K562 (cell line): ENCODE measurements at regions not wholly inside any gene's neighbourhood (a gene's known extent, or its start where the extent isn't known, plus 50 kb on each side); places are given as distances from the start of the nearest gene placed in this dataset.

Experiments
- ATAC-seq: fragments of 200-7000 bp; cut with Tn5 transposase; 3 replicates; pipeline ENCODE4 v1.9.1; 2020; ENCODE audit warnings: moderate library complexity
- BruUV-seq: library from RNA; stranded (reverse); fragments of 400-500 nt; replicated peaks from 2 replicates; lab custom pipeline; 2021; lab: Mats Ljungman, UMichigan
- CTCF ChIA-PET: fragments of 300-600 bp; formaldehyde crosslinking; extraction: SDS; loops from one replicate; lab custom pipeline; 2021; ENCODE audit warnings: low intra/inter-chr PET ratio; lab: Yijun Ruan, JAX
- POLR2A ChIA-PET: fragments of 300-600, 350-650 bp; sonication (Branson Sonifier 250); formaldehyde crosslinking; extraction: SDS; loops from one replicate; lab custom pipeline; 2021; ENCODE audit warnings: antibody characterized with exemption, inconsistent platforms; lab: Yijun Ruan, JAX
- DNase-seq, 4 experiments: peaks; one replicate each; pipeline versions ENCODE4 v3.0.0 to v3.0.0-alpha.2; 2011 to 2018; ENCODE audit warnings: low spot score in 3 of 4, mixed read lengths in 3 of 4; ENCODE audit errors: extremely low read depth in 1 of 4
- FAIRE-seq: peaks from 2 replicates; lab custom pipeline; 2011; peaks lifted over from hg19 to GRCh38; lab: Jason Lieb, UNC
- H2AFZ ChIP-seq: 2 replicates; pipeline ENCODE4 v1.6.0; 2011; ENCODE audit warnings: low read depth, low read length, control low read depth, inconsistent platforms
- H3K27ac ChIP-seq: fragments of 200-600 bp; 3 replicates; pipeline ENCODE4 v1.8.0; 2011; ENCODE audit warnings: low read depth, mild to moderate bottlenecking, control low read depth, inconsistent platforms, low read length, moderate library complexity, mixed read lengths; ENCODE audit errors: extremely low read depth
- H3K27me3 ChIP-seq, 2 experiments: fragments of 300-600 bp in 1 of 2; 2 replicates in 1 of 2; 3 replicates in 1 of 2; pipeline versions ENCODE4 v1.6.0 to v1.8.0; 2011; ENCODE audit warnings: inconsistent platforms in 2 of 2, low read length in 2 of 2, mild to moderate bottlenecking in 1 of 2, mixed read lengths in 1 of 2, moderate library complexity in 1 of 2; ENCODE audit not compliant: control insufficient read depth in 2 of 2, insufficient read depth in 2 of 2
- H3K36me3 ChIP-seq: fragments of 300-600 bp; 3 replicates; pipeline ENCODE4 v1.8.0; 2011; ENCODE audit warnings: mild to moderate bottlenecking, low read length, inconsistent platforms; ENCODE audit not compliant: control insufficient read depth, insufficient read depth
- H3K4me1 ChIP-seq, 2 experiments: fragments of 200-600 bp in 1 of 2; replicated peaks in 1 of 2; 2 replicates in 1 of 2; 3 replicates in 1 of 2; pipeline versions ENCODE4 v1.5.1 to v1.8.0; 2011; ENCODE audit warnings: inconsistent platforms in 2 of 2, low read length in 2 of 2, mild to moderate bottlenecking in 1 of 2, mixed read lengths in 1 of 2, moderate library complexity in 1 of 2; ENCODE audit not compliant: control insufficient read depth in 2 of 2, insufficient read depth in 2 of 2
- H3K4me2 ChIP-seq: 2 replicates; pipeline ENCODE4 v1.6.1; 2011; ENCODE audit warnings: low read length, control low read depth, inconsistent platforms, mixed read lengths; ENCODE audit not compliant: insufficient read depth
- H3K4me3 ChIP-seq: fragments of 200-600 bp; sonication (generic), shearing (Covaris generic); 2 replicates; pipeline ENCODE4 v1.5.1; 2016; ENCODE audit warnings: control low read depth, inconsistent platforms
- H3K79me2 ChIP-seq: fragments of 200-600 bp; 3 replicates; pipeline ENCODE4 v1.8.0; 2011; ENCODE audit warnings: low read length, inconsistent platforms; ENCODE audit not compliant: control insufficient read depth, insufficient read depth
- H3K9ac ChIP-seq, 2 experiments: 2 replicates each; pipeline versions ENCODE4 v1.6.0 to v1.6.1; 2011; ENCODE audit warnings: low read depth in 2 of 2, low read length in 2 of 2, control low read depth in 1 of 2, inconsistent platforms in 1 of 2, mild to moderate bottlenecking in 1 of 2, mixed read lengths in 1 of 2; ENCODE audit not compliant: insufficient read depth in 1 of 2
- H3K9me1 ChIP-seq: one replicate; pipeline ENCODE4 v1.6.0; 2011; ENCODE audit warnings: inconsistent platforms, mild to moderate bottlenecking, low read length, moderate library complexity; ENCODE audit not compliant: control insufficient read depth, insufficient read depth
- H3K9me3 ChIP-seq: replicated peaks from 2 replicates; pipeline ENCODE4 v1.5.1; 2011; ENCODE audit warnings: low read depth, low read length, inconsistent platforms; ENCODE audit not compliant: control insufficient read depth, insufficient read depth
- H4K20me1 ChIP-seq: replicated peaks from 2 replicates; pipeline ENCODE4 v1.6.1; 2011; ENCODE audit warnings: low read length, inconsistent platforms, mixed read lengths; ENCODE audit not compliant: control insufficient read depth, insufficient read depth
- ILK ChIP-seq: fragments of 450-650 bp; IDR thresholded peaks from 2 replicates; pipeline ENCODE4 v1.6.1; 2016; ENCODE audit warnings: missing genetic modification characterization, low read depth, mild to moderate bottlenecking, missing compliant biosample characterization, moderate library complexity, borderline replicate concordance
- MIER1 ChIP-seq: fragments of 450-650 bp; IDR thresholded peaks from 2 replicates; pipeline ENCODE4 v1.6.1; 2016; ENCODE audit warnings: antibody characterized with exemption, mild to moderate bottlenecking, low read depth
- NELFE ChIP-seq: IDR thresholded peaks from 2 replicates; pipeline ENCODE4 v1.6.1; 2011; ENCODE audit warnings: mild to moderate bottlenecking; ENCODE audit not compliant: insufficient read depth, insufficient read length
- RHOXF2B ChIP-seq: fragments of 250-450 bp; sonication (Bioruptor Pico); conservative IDR thresholded peaks from 2 replicates; pipeline ENCODE4 v1.5.1; 2021
- RUNX1 ChIP-seq: sonication (generic); IDR thresholded peaks from 2 replicates; pipeline ENCODE4 v1.6.1; 2016; ENCODE audit warnings: antibody characterized with exemption, low read depth
- ZBTB8A ChIP-seq: fragments of 450-650 bp; IDR thresholded peaks from 2 replicates; pipeline ENCODE4 v1.6.1; 2018; ENCODE audit warnings: mild to moderate bottlenecking, moderate library complexity; ENCODE audit not compliant: partially characterized antibody
- ZNF444 ChIP-seq: fragments of 250-450 bp; sonication (Bioruptor Pico); IDR thresholded peaks from 2 replicates; pipeline ENCODE4 v1.4.0; 2020; ENCODE audit warnings: mild to moderate bottlenecking, moderate library complexity
- in situ Hi-C: fragments of 300-500 bp; cut with MboI; formaldehyde crosslinking; loops from 4 replicates; pipeline ENCODE4 v1.15.0; 2018; ENCODE audit warnings: inconsistent platforms, mixed read lengths
- intact Hi-C: fragments of 100-400 bp; cut with micrococcal nuclease; formaldehyde crosslinking; loops from 2 replicates; pipeline ENCODE4 v1.14.2; 2022
- TF ChIP-seq, protein P1 (sequence below): fragments of 450-650 bp; IDR thresholded peaks from 2 replicates; pipeline ENCODE4 v1.6.1; 2017; ENCODE audit warnings: antibody characterized with exemption, mild to moderate bottlenecking
- TF ChIP-seq, protein P2 (sequence below): fragments of 450-650 bp; IDR thresholded peaks from 2 replicates; pipeline ENCODE4 v1.7.1; 2018; ENCODE audit warnings: mild to moderate bottlenecking, low read depth; ENCODE audit not compliant: partially characterized antibody

DNA sequence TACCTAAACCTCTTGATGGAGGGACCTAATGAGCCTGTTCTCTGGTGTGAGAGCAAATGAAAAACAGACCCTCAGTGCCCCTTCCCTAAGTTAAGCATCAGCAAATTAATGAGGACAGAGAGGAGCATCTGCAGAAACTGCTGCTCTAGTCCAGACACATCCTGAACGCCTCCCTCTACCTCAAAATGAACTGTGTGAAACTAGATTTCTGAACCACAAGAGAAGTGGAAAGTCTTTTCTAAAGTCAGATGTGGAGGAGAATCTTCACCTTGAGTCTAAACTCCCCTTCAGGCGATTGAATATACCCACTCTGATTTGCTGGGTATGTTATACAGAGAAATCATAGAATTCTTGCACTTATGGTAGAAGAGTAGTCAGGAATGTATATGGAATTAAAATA lies 104.4 kb upstream of the AMZ2 start (continued):
- TF ChIP-seq, protein P1, sequence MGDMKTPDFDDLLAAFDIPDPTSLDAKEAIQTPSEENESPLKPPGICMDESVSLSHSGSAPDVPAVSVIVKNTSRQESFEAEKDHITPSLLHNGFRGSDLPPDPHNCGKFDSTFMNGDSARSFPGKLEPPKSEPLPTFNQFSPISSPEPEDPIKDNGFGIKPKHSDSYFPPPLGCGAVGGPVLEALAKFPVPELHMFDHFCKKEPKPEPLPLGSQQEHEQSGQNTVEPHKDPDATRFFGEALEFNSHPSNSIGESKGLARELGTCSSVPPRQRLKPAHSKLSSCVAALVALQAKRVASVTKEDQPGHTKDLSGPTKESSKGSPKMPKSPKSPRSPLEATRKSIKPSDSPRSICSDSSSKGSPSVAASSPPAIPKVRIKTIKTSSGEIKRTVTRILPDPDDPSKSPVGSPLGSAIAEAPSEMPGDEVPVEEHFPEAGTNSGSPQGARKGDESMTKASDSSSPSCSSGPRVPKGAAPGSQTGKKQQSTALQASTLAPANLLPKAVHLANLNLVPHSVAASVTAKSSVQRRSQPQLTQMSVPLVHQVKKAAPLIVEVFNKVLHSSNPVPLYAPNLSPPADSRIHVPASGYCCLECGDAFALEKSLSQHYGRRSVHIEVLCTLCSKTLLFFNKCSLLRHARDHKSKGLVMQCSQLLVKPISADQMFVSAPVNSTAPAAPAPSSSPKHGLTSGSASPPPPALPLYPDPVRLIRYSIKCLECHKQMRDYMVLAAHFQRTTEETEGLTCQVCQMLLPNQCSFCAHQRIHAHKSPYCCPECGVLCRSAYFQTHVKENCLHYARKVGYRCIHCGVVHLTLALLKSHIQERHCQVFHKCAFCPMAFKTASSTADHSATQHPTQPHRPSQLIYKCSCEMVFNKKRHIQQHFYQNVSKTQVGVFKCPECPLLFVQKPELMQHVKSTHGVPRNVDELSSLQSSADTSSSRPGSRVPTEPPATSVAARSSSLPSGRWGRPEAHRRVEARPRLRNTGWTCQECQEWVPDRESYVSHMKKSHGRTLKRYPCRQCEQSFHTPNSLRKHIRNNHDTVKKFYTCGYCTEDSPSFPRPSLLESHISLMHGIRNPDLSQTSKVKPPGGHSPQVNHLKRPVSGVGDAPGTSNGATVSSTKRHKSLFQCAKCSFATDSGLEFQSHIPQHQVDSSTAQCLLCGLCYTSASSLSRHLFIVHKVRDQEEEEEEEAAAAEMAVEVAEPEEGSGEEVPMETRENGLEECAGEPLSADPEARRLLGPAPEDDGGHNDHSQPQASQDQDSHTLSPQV: no peak
- TF ChIP-seq RUNX1 (no peak), RHOXF2B (CRISPR knock-in tag) (no peak)
- TF ChIP-seq, protein P2, sequence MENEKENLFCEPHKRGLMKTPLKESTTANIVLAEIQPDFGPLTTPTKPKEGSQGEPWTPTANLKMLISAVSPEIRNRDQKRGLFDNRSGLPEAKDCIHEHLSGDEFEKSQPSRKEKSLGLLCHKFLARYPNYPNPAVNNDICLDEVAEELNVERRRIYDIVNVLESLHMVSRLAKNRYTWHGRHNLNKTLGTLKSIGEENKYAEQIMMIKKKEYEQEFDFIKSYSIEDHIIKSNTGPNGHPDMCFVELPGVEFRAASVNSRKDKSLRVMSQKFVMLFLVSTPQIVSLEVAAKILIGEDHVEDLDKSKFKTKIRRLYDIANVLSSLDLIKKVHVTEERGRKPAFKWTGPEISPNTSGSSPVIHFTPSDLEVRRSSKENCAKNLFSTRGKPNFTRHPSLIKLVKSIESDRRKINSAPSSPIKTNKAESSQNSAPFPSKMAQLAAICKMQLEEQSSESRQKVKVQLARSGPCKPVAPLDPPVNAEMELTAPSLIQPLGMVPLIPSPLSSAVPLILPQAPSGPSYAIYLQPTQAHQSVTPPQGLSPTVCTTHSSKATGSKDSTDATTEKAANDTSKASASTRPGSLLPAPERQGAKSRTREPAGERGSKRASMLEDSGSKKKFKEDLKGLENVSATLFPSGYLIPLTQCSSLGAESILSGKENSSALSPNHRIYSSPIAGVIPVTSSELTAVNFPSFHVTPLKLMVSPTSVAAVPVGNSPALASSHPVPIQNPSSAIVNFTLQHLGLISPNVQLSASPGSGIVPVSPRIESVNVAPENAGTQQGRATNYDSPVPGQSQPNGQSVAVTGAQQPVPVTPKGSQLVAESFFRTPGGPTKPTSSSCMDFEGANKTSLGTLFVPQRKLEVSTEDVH: no peak

DNA sequence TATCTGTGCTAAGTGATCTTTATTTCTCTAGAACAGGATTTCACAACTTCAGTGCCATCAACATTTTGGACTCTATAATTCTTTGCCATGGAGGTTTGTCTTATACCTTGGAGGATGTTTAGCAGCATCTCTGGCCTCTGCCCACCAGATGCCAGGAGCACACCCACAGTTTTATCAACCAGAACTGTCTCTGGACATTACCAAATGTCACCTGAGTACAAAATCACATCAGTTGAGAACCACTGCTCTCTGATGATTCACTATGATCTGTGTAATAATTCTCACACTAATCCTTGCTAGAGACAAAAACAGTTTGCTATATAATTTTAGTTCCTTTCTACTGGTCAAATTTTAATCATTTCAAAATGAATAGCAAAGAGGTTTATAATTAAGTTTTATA lies 102.8 kb upstream of the AMZ2 start:
- BruUV-seq: no TSS peak
- no peak overlapping the region for H3K9ac ChIP-seq
- H3K9me3 ChIP-seq: no peaks in the 10 kb centered on the region
- no peak overlapping the region for H3K27ac ChIP-seq
- in situ Hi-C loops (no loop called here), intact Hi-C loops (no loop called here)
- no peak for DNase-seq
- no peaks in the 10 kb centered on the region for H3K9me1 ChIP-seq
- H3K4me3 ChIP-seq: no peak overlapping the region
- H3K4me2 ChIP-seq: no peak overlapping the region
- TF ChIP-seq MIER1 (no peak), ZNF444 (CRISPR knock-in tag) (no peak), ILK (tag) (no peak), NELFE (no peak), ZBTB8A (no peak)
- H3K4me1 ChIP-seq: peaks cover 0 to 4% of the 10 kb centered on the region in 2 experiments; a peak in 2 of 5 replicates
- H3K27me3 ChIP-seq: no peaks in the 10 kb centered on the region
- no peaks in the 10 kb centered on the region for H4K20me1 ChIP-seq
- no peaks in the 10 kb centered on the region for H3K79me2 ChIP-seq
- ChIA-PET CTCF (no interaction called here), POLR2A (no interaction called here)
- no peak overlapping the region for H2AFZ ChIP-seq
- FAIRE-seq: no peak
- no peak for ATAC-seq
- no peaks in the 10 kb centered on the region for H3K36me3 ChIP-seq
